GM23338 (cell line): ENCODE measurements at regions not wholly inside any gene's neighbourhood (a gene's known extent, or its start where the extent isn't known, plus 50 kb on each side); places are given as distances from the start of the nearest gene placed in this dataset.

Source experiments
- ATAC-seq: fragments of 200-7000 bp; cut with Tn5 transposase; 3 replicates; pipeline ENCODE4 v1.9.1; 2020
- DNase-seq: peaks from one replicate; pipeline ENCODE4 v3.0.0-alpha.2; 2015; ENCODE audit warnings: low spot score
- H2AFZ ChIP-seq: fragments of 200-600 bp; sonication (generic); 2 replicates; pipeline ENCODE4 v1.8.0; 2016; ENCODE audit warnings: antibody characterized with exemption, mild to moderate bottlenecking, moderate library complexity
- H3F3A ChIP-seq: fragments of 200-600 bp; sonication (generic); replicated peaks from 2 replicates; pipeline ENCODE4 v1.8.0; 2017; ENCODE audit warnings: antibody characterized with exemption, mixed run types, low read depth
- H3K27ac ChIP-seq: fragments of 200-600 bp; sonication (generic); 2 replicates; pipeline ENCODE4 v1.6.1; 2016; ENCODE audit warnings: low read depth
- H3K27me3 ChIP-seq: fragments of 200-600 bp; sonication (generic); 2 replicates; pipeline ENCODE4 v1.8.0; 2016; ENCODE audit warnings: mild to moderate bottlenecking, mixed run types, moderate library complexity; ENCODE audit not compliant: insufficient read depth
- H3K36me3 ChIP-seq: fragments of 200-600 bp; sonication (generic); 2 replicates; pipeline ENCODE4 v1.8.0; 2016; ENCODE audit warnings: mild to moderate bottlenecking; ENCODE audit not compliant: insufficient read depth
- H3K4me1 ChIP-seq: fragments of 200-600 bp; sonication (generic); 2 replicates; pipeline ENCODE4 v1.8.0; 2016; ENCODE audit warnings: mild to moderate bottlenecking, moderate library complexity; ENCODE audit not compliant: insufficient read depth
- H3K4me2 ChIP-seq: fragments of 200-600 bp; sonication (generic); 2 replicates; pipeline ENCODE4 v1.7.1; 2017; ENCODE audit warnings: mixed run types
- H3K4me3 ChIP-seq: fragments of 200-600 bp; sonication (generic); 2 replicates; pipeline ENCODE4 v1.6.1; 2016; ENCODE audit warnings: mixed run types
- H3K79me2 ChIP-seq: fragments of 200-600 bp; sonication (generic); replicated peaks from 2 replicates; pipeline ENCODE4 v1.8.0; 2017; ENCODE audit warnings: mild to moderate bottlenecking; ENCODE audit not compliant: insufficient read depth
- H3K9me2 ChIP-seq: fragments of 200-600 bp; sonication (generic); 2 replicates; pipeline ENCODE4 v1.8.0; 2017; ENCODE audit not compliant: insufficient read depth
- H4K20me1 ChIP-seq: fragments of 200-600 bp; sonication (generic); replicated peaks from 2 replicates; pipeline ENCODE4 v1.8.0; 2017; ENCODE audit warnings: mild to moderate bottlenecking; ENCODE audit not compliant: insufficient read depth
- H3K27ac Mint-ChIP-seq: 2 replicates; pipeline ENCODE4 v1.8.0; 2020; ENCODE audit warnings: inconsistent platforms, mild to moderate bottlenecking, moderate library complexity, mixed read lengths
- H3K27me3 Mint-ChIP-seq: 3 replicates; pipeline ENCODE4 v1.8.0; 2022; ENCODE audit warnings: low read depth, mild to moderate bottlenecking, moderate library complexity, mixed read lengths, inconsistent platforms; ENCODE audit not compliant: insufficient read depth, poor library complexity
- H3K36me3 Mint-ChIP-seq: 3 replicates; pipeline ENCODE4 v1.8.0; 2021; ENCODE audit warnings: low read depth, mild to moderate bottlenecking, inconsistent platforms, moderate library complexity, mixed read lengths
- H3K4me1 Mint-ChIP-seq: 3 replicates; pipeline ENCODE4 v1.8.0; 2020; ENCODE audit warnings: mild to moderate bottlenecking, inconsistent platforms, mixed read lengths
- H3K4me3 Mint-ChIP-seq: 3 replicates; pipeline ENCODE4 v1.8.0; 2021; ENCODE audit warnings: moderate library complexity, mild to moderate bottlenecking, inconsistent platforms, mixed read lengths
- H3K9me3 Mint-ChIP-seq: 3 replicates; pipeline ENCODE4 v1.8.0; 2020; ENCODE audit warnings: moderate library complexity, mild to moderate bottlenecking, inconsistent platforms, mixed read lengths
- CREB1 ChIP-seq: fragments of 250-450 bp; sonication (Bioruptor Pico); IDR thresholded peaks from 2 replicates; pipeline ENCODE4 v1.5.0; 2020; ENCODE audit warnings: low read depth, mild to moderate bottlenecking, moderate library complexity
- CTCF ChIP-seq, 2 experiments: fragments of 200-600 bp in 1 of 2; sonication (generic) in 1 of 2; conservative IDR thresholded peaks; 2 replicates each; pipeline versions ENCODE4 v1.5.1 to v1.6.1; 2016 to 2017; ENCODE audit warnings: antibody characterized with exemption in 2 of 2, low read depth in 2 of 2, mild to moderate bottlenecking in 2 of 2, moderate library complexity in 1 of 2
- ETS1 ChIP-seq: IDR thresholded peaks from 2 replicates; pipeline ENCODE4 v1.6.1; 2016; ENCODE audit warnings: antibody characterized with exemption
- EZH2 ChIP-seq: fragments of 200-600 bp; sonication (generic); IDR thresholded peaks from one replicate; pipeline ENCODE4 v1.8.0; 2017; ENCODE audit warnings: antibody characterized with exemption, mild to moderate bottlenecking, low read depth; ENCODE audit not compliant: unreplicated experiment
- JUNB ChIP-seq: IDR thresholded peaks from one replicate; pipeline ENCODE4 v1.6.1; 2016; ENCODE audit warnings: antibody characterized with exemption; ENCODE audit not compliant: unreplicated experiment
- NANOG ChIP-seq: IDR thresholded peaks from 2 replicates; pipeline ENCODE4 v1.6.1; 2016; ENCODE audit warnings: antibody characterized with exemption, borderline replicate concordance
- POLR2AphosphoS5 ChIP-seq: IDR thresholded peaks from 2 replicates; pipeline ENCODE4 v1.6.1; 2016; ENCODE audit warnings: antibody characterized with exemption, low read depth
- STAT1 ChIP-seq: IDR thresholded peaks from one replicate; pipeline ENCODE4 v1.6.1; 2016; ENCODE audit warnings: antibody characterized with exemption; ENCODE audit not compliant: unreplicated experiment
- ZNF114 ChIP-seq: fragments of 250-450 bp; sonication (Bioruptor Pico); IDR thresholded peaks from 2 replicates; pipeline ENCODE4 v1.5.0; 2020; ENCODE audit warnings: mild to moderate bottlenecking, moderate library complexity
- ZNF462 ChIP-seq: fragments of 250-450 bp; sonication (Bioruptor Pico); IDR thresholded peaks from 2 replicates; pipeline ENCODE4 v1.5.0; 2020; ENCODE audit warnings: mild to moderate bottlenecking, moderate library complexity

- Histone ChIP-seq H4K20me1 (no peaks in the 10 kb centered on the region), H3K27me3 (no peaks in the 10 kb centered on the region), H3F3A (no peaks in the 10 kb centered on the region), H3K79me2 (no peaks in the 10 kb centered on the region), H3K9me2 (no peaks in the 10 kb centered on the region), H3K27ac (no peak overlapping the region), H3K4me1 (no peaks in the 10 kb centered on the region), H3K36me3 (no peaks in the 10 kb centered on the region), H2AFZ (no peak overlapping the region), H3K4me3 (no peak overlapping the region), H3K4me2 (no peak overlapping the region)
- Mint-ChIP-seq H3K27ac (no peak overlapping the region), H3K27me3 (peaks cover 2% of the 10 kb centered on the region), H3K9me3 (no peaks in the 10 kb centered on the region; the same call in 2 of the 3 replicates), H3K4me1 (peaks cover 4% of the 10 kb centered on the region; the same call in 2 of the 3 replicates), H3K4me3 (no peak overlapping the region), H3K36me3 (no peaks in the 10 kb centered on the region)
- DNase-seq = no peak
- no peak for ATAC-seq
- TF ChIP-seq EZH2 = no peak
- TF ChIP-seq STAT1 = no peak
- no peak for TF ChIP-seq CTCF (conservative IDR thresholded peaks at IDR 0.05; ENCODE audit: low read depth in 2 of 2)
- TF ChIP-seq ZNF462 (CRISPR knock-in tag) = no peak
- TF ChIP-seq ETS1 = no peak
- no peak for TF ChIP-seq JUNB
- no peak for TF ChIP-seq NANOG
- no peak for TF ChIP-seq CREB1 (CRISPR knock-in tag)
- TF ChIP-seq POLR2AphosphoS5 = no peak
- TF ChIP-seq ZNF114 (CRISPR knock-in tag) = no peak
Observed at GRCh38 chr1:238674316-238674715, 712.1 kb upstream of the CHRM3 start.
